HepG2 (cell line): ENCODE measurements at regions not wholly inside any gene's neighbourhood (a gene's known extent, or its start where the extent isn't known, plus 50 kb on each side); places are given as distances from the start of the nearest gene placed in this dataset.

ENCODE experiments used
- ATAC-seq: fragments of 200-7000 bp; cut with Tn5 transposase; 3 replicates; pipeline ENCODE4 v1.9.1; 2020; ENCODE audit warnings: mild to moderate bottlenecking, moderate library complexity
- BruUV-seq: library from RNA; stranded (reverse); fragments of 400-500 nt; replicated peaks from 2 replicates; lab custom pipeline; 2021; lab: Mats Ljungman, UMichigan
- CTCF ChIA-PET: fragments of 300-600 bp; formaldehyde crosslinking; extraction: SDS; loops from one replicate; lab custom pipeline; 2021; ENCODE audit warnings: low total read pairs, inconsistent platforms, low intra/inter-chr PET ratio; lab: Yijun Ruan, JAX
- POLR2A ChIA-PET: fragments of 350-600 bp; sonication (Branson Sonifier 250); formaldehyde crosslinking; loops from one replicate; lab custom pipeline; 2020; ENCODE audit warnings: antibody characterized with exemption, inconsistent platforms; lab: Yijun Ruan, JAX
- DNase-seq: peaks from one replicate; pipeline ENCODE4 v3.0.0-alpha.2; 2015; ENCODE audit warnings: low spot score
- FAIRE-seq: peaks from 3 replicates; lab custom pipeline; 2011; peaks lifted over from hg19 to GRCh38; lab: Jason Lieb, UNC
- H2AFZ ChIP-seq: one replicate; pipeline ENCODE4 v1.6.1; 2011; ENCODE audit warnings: low read length, inconsistent platforms
- H3K27ac ChIP-seq: fragments of 300-600 bp; 3 replicates; pipeline ENCODE4 v1.8.0; 2011; ENCODE audit warnings: mixed run types, mild to moderate bottlenecking, mixed read lengths, low read length, inconsistent platforms; ENCODE audit not compliant: insufficient read depth; ENCODE audit errors: extremely low read length
- H3K27me3 ChIP-seq, 2 experiments: fragments of 200-600 bp in 1 of 2; 2 replicates in 1 of 2; 3 replicates in 1 of 2; pipeline versions ENCODE4 v1.6.0 to v1.8.0; 2011; ENCODE audit warnings: low read length in 2 of 2, mild to moderate bottlenecking in 2 of 2, moderate library complexity in 2 of 2, inconsistent platforms in 1 of 2; ENCODE audit not compliant: insufficient read depth in 2 of 2, control insufficient read depth in 1 of 2
- H3K36me3 ChIP-seq, 2 experiments: fragments of 200-600 bp in 1 of 2; replicated peaks in 1 of 2; 2 replicates in 1 of 2; 3 replicates in 1 of 2; pipeline versions ENCODE4 v1.5.1 to v1.8.0; 2011; ENCODE audit warnings: low read length in 2 of 2, inconsistent platforms in 1 of 2; ENCODE audit not compliant: insufficient read depth in 2 of 2, control insufficient read depth in 1 of 2
- H3K4me1 ChIP-seq: 2 replicates; pipeline ENCODE4 v1.5.1; 2012; ENCODE audit warnings: low read length, inconsistent platforms; ENCODE audit not compliant: insufficient read depth
- H3K4me2 ChIP-seq: 2 replicates; pipeline ENCODE4 v1.6.0; 2011; ENCODE audit warnings: low read depth, low read length, inconsistent platforms
- H3K4me3 ChIP-seq, 3 experiments: fragments of 200-600 bp in 1 of 3; sonication (generic), shearing (Covaris generic) in 1 of 3; replicated peaks in 1 of 3; 2 replicates each; pipeline ENCODE4 v1.5.1; 2011 to 2016; ENCODE audit warnings: low read length in 3 of 3, inconsistent platforms in 2 of 3, low read depth in 2 of 3, mild to moderate bottlenecking in 2 of 3, control low read depth in 1 of 3, mixed read lengths in 1 of 3; ENCODE audit not compliant: insufficient read depth in 1 of 3
- H3K79me2 ChIP-seq: one replicate; pipeline ENCODE4 v1.6.1; 2011; ENCODE audit warnings: low read length, inconsistent platforms; ENCODE audit not compliant: insufficient read depth
- H3K9ac ChIP-seq: 2 replicates; pipeline ENCODE4 v1.6.0; 2011; ENCODE audit warnings: mild to moderate bottlenecking, low read depth, low read length, inconsistent platforms; ENCODE audit not compliant: insufficient read depth
- H3K9me3 ChIP-seq: 2 replicates; pipeline ENCODE4 v1.5.1; 2012; ENCODE audit warnings: mild to moderate bottlenecking, low read length
- H4K20me1 ChIP-seq: 2 replicates; pipeline ENCODE4 v1.6.0; 2011; ENCODE audit warnings: inconsistent platforms, mild to moderate bottlenecking, low read length, moderate library complexity; ENCODE audit not compliant: insufficient read depth
- DBP ChIP-seq: sonication (generic); formaldehyde crosslinking; IDR thresholded peaks from 2 replicates; pipeline ENCODE4 v1.4.0; 2020; ENCODE audit warnings: missing genetic modification reagents; ENCODE audit errors: not compliant biosample characterization
- EHMT2 ChIP-seq: fragments of 200-600 bp; sonication (generic); IDR thresholded peaks from 2 replicates; pipeline ENCODE4 v1.7.0; 2017; ENCODE audit warnings: antibody characterized with exemption, low read depth, low read length, borderline replicate concordance
- HNRNPH1 ChIP-seq: fragments of 200-400 bp; formaldehyde crosslinking; optimal IDR thresholded peaks from 2 replicates; pipeline ENCODE3; 2017; ENCODE audit warnings: mild to moderate bottlenecking, low read depth, low read length
- KIAA2018 ChIP-seq: sonication (generic); formaldehyde crosslinking; IDR thresholded peaks from 2 replicates; pipeline ENCODE4 v1.5.0; 2020; ENCODE audit warnings: mild to moderate bottlenecking, missing genetic modification reagents, borderline replicate concordance
- MATR3 ChIP-seq: sonication (generic); formaldehyde crosslinking; IDR thresholded peaks from 2 replicates; pipeline ENCODE4 v1.4.0; 2020; ENCODE audit warnings: missing genetic modification reagents
- MBD4 ChIP-seq: IDR thresholded peaks from 2 replicates; pipeline ENCODE4 v1.6.1; 2012; ENCODE audit warnings: low read length, inconsistent platforms, borderline replicate concordance
- U2AF2 ChIP-seq: fragments of 200-400 bp; formaldehyde crosslinking; IDR thresholded peaks from 2 replicates; pipeline ENCODE4 v1.6.1; 2017; ENCODE audit warnings: low read depth, mild to moderate bottlenecking, low read length
- ZNF282 ChIP-seq: fragments of 450-650 bp; IDR thresholded peaks from 2 replicates; pipeline ENCODE4 v1.6.1; 2018; ENCODE audit not compliant: partially characterized antibody
- ZZZ3 ChIP-seq: sonication (generic); formaldehyde crosslinking; IDR thresholded peaks from 2 replicates; pipeline ENCODE4 v1.4.0; 2020; ENCODE audit warnings: missing genetic modification reagents, mild to moderate bottlenecking, borderline replicate concordance
- WGBS: methylation state at CpG from one replicate; pipeline ENCODE4 v1.1.6; 2017; ENCODE audit warnings: low lambda C conversion rate; 5-methylcytosine and 5-hydroxymethylcytosine counted together
- in situ Hi-C: cut with HindIII; loops from 2 replicates; pipeline ENCODE4 v1.10.0; 2017; ENCODE audit warnings: low pct_unique_long_range_greater_than_20kb; ENCODE audit not compliant: extremely low pct_ligation_motif_present
- intact Hi-C: fragments of 100-400 bp; cut with micrococcal nuclease; formaldehyde crosslinking; loops from one replicate; pipeline ENCODE4 v1.10.0; 2022; ENCODE audit not compliant: unreplicated experiment

- no peak for TF ChIP-seq KIAA2018
- TF ChIP-seq, all 625 proteins: peak for 0
These were observed 477.9 kb downstream of the MIAT start (continued) for GRCh38 chr22:27135031-27135981.

- intact Hi-C loops: no loop called here
- in situ Hi-C loops: no loop called here
- TF ChIP-seq DBP (CRISPR knock-in tag) (no peak), ZZZ3 (no peak), ZNF282 (no peak), MATR3 (CRISPR knock-in tag) (no peak), EHMT2 (no peak), U2AF2 (no peak), HNRNPH1 (no peak), MBD4 (no peak)
These were observed 479.2 kb downstream of the MIAT start for GRCh38 chr22:27136596-27136995.

More at GRCh38 chr22:27136596-27136995, 479.2 kb downstream of the MIAT start:
- Histone ChIP-seq H3K36me3 (no peaks in the 10 kb centered on the region), H2AFZ (no peak overlapping the region), H3K4me3 (no peak overlapping the region), H3K79me2 (no peaks in the 10 kb centered on the region), H3K4me1 (no peaks in the 10 kb centered on the region), H4K20me1 (no peaks in the 10 kb centered on the region), H3K9ac (no peak overlapping the region), H3K9me3 (no peaks in the 10 kb centered on the region), H3K4me2 (no peak overlapping the region), H3K27ac (no peak overlapping the region), H3K27me3 (peaks cover 3 to 17% of the 10 kb centered on the region in 2 experiments; a peak in 3 of 5 replicates)
- DNase-seq (no peak), ATAC-seq (no peak), FAIRE-seq (no peak)
- WGBS: 3% methylated on average over 2 of the region's 2 CpGs
- no TSS peak for BruUV-seq
- ChIA-PET CTCF (no interaction called here), POLR2A (no interaction called here)
